ENCODE measurements at regions not wholly inside any gene's neighbourhood (a gene's known extent, or its start where the extent isn't known, plus 50 kb on each side); places are given as distances from the start of the nearest gene placed in this dataset.

DNA sequence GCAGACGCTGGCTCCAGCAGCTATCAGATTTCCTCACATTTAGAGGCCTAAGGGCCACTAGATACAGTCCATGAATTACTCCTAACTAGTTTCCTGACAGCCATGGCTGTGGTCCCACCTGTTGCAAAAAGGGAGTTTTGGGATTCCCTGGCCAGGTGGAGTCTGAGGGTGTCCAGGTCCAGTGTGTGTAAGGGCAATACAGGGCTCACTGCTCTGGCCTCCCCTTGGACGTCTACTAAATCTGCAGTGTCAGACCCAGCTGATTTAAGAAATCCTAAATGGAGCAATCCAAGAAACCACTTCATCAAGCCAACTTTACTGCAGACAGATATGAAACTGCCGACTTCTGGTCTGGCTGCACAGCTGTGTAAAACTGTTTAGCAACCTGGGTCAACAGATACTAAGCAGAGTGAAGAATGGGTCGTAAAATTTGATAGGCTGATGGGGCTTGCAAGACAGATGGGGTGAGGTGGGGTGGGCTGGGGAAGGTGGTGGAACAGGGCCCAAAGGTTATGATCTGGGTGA, 116.4 kb downstream of the GADD45G start:
- in situ Hi-C loops (cut with HindIII; ENCODE audit: low sequenced_read_pairs): no loop called here

DNA sequence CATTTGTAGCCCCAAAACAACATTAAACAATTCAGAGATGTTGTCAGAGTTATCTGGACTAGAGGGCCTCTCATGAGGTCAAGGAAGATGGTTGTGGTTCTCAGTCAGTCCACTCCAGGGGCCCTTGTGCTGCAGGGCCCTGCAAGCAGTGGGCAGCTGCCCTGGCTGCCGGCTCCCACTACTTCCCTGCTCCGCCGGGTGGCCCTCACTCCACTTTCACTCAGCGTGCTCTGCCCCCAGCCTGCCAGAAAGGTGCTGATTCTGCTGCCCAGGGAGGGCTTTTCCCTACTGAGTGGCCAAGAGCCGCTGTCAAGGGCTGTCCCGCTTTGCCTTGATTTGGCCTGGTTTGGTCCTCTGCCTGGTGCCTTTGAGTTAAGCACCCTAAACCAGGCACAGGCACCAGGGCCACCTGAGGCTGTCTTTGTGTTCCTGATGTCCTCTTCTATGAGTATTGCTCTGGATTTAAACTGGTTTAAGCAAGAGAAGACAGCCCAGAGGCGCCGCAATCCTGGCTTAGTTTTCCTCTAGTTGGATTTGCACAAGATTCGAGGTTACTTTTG, 117.2 kb downstream of the GADD45G start:
- in situ Hi-C loops (cut with HindIII; ENCODE audit: low sequenced_read_pairs): no loop called here

DNA sequence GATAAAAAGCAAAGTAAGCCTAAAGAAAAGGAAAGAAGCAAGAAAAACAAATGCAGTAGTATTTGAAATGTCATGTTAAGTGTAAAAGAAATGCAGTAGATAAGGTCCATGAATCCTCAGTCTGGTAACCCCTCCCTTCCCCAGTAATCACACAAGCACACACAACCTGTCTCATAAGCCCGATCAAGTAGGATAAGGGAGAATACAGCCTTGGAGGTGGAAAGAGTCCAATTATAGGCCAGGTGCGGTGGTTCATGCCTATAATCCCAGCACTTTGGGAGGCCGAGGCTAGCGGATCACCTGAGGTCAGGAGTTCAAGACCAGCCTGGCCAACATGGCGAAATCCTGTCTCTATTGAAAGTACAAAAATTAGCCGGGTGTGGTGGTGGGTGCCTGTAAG, 117.9 kb downstream of the GADD45G start:
- in situ Hi-C loops (cut with HindIII; ENCODE audit: low sequenced_read_pairs): no loop called here

DNA sequence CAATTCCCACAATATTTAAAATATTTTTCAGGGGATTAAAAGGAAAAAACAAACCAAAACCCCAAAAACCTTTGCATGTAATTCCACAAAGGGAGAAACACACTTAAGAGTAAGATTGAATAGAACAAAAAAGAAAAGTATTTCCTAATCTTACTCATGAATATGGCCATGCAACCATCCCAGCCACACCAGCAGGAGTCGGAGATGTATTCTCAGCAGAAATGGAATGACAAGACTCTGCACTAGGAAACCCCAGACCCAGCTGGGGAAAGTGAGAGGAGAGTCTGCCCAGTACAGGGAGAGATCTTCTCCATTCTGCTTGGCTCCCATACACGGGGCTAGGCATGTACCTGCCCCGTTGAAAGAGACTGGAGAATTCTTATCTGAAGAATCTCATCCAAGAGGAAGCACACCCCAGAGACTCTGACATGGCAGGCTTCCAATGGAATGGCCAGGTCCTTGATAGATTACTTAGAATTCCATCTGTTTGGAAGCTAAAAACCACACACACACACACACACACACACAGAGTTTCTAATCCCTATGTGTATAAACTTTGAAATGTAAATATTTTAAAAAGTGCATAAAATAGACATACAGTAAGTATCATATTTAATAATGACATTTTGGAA, 118.8 kb downstream of the GADD45G start:
- in situ Hi-C loops (cut with HindIII; ENCODE audit: low sequenced_read_pairs): no loop called here

DNA sequence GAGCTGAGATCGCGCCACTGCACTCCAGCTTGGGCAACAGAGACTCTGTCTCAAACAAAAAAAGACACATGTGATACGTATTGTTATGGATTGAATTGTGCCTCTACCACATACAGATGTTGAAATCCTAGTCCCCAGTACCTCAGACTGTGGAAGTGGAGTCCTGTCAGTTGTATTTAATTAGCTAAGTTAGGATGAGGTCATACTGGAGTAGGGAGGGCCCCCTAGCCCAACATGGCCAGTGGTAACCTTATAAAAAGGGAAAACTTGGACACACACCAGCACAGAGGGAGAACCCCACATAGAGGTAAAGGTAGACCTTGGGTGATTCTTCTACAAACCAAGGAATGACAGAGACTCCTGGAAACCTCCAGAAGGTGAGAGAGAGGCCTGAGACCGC, 119.8 kb downstream of the GADD45G start:
- in situ Hi-C loops (cut with HindIII; ENCODE audit: low sequenced_read_pairs): no loop called here

DNA sequence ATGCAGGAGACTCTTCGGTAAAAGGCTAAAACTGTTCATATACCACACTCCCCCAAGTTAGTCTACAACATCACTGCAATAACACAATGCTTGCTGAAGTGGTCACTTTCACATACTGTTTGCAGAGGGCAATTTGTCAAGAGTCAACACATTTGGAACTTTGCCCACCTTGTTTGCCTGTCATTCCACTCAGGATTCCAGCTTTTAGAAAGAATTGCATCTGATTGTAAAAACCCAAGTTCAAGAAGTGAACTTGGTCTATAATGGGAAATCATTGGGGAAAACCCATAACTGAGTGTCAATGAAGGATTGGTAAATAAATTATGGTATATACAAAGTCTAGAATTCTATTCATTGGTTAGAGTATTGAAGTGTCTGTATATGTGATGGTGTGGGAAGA, 120.5 kb downstream of the GADD45G start:
- in situ Hi-C loops (cut with HindIII; ENCODE audit: low sequenced_read_pairs): no loop called here

DNA sequence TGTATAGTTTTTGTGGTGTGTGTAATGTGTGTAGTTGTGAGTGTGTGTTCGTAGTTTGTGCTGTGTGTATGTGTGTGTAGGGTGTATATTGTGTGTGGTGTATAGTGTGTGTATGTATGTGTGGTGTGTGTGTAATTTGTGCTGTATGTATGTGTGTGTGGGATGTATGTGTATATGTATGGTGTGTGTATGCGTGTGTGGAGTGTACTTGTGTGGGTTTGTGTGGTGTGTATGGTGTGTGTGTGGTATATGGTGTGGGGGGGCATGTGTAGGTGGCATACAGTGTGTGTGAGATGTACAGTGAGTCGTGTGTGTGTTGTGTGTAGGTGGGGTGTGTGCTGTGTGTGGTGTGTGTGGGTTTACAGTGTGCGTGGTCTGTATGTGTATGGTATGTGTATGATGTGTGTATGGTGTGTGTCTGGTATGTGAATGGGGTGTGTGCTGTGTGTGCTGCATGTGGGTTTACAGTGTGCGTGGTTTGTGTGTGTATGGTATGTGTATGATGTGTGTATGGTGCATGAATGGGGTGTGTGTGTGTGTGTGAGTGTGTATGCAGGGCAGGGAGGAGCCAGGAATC, 125.2 kb downstream of the GADD45G start:
- in situ Hi-C loops (cut with HindIII; ENCODE audit: low sequenced_read_pairs): no loop called here

DNA sequence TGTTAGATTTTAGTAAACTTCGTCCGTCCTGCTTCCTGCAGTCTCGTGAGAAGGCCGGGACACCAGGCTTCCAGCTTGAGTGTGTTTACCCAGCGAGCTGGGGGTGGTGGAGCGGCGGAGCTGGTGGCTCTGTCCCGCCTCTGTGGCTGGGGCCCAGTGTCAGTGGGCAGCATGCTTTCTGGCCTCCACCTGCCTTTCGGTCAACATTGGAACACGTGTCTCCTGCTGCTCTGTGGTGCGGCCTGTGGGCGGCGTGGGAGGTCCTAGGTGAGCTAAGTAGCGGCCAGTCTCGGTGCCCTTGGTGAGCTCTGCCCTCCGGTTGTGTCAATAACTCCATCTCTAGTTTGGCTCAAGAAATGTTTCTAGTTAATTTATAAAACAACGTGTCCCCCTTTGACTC, 125.9 kb downstream of the GADD45G start:
- in situ Hi-C loops (cut with HindIII; ENCODE audit: low sequenced_read_pairs): no loop called here

DNA sequence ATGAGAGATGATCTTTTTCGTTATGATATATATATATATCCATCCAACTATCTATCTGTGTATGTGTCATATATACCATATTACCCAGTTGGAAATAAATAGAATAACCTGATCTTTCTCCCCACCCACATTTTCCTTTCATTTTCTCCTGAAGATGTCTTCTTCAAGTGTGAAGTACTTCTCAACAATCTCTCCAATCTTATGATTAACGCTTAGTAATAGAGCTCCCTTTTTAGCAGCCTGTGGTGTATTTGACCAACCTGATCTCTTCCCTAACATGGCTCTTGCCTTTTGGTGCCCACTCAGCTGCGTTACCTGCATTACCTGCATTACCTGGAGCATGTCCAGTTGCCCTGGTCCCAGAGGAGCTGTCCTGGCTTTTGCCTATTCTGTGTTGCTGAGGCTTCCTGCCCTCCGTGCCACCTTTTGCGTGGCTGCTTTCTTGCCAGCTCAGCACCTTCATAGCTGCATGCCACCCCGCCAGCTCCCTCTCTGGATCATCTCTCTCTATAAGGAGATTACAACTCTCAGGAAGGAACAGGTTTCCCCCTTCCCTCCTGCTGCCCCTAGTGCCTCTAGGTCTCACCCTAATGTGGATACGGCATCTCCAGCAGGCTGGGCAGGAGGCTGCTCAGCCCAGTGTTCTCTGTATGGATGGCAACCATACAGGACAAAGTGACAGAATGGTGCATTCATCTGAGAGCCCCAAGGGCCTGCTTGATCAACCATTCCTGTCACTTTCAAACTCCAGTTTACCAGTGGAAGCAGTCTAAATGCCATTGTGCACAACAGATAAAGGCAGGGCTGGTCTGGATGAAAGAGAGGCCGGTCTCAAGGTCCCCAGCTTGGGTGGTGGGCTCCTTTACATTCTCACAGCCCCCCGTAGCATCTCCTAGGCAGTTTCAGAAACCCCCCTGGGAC, 126.7 kb downstream of the GADD45G start:
- in situ Hi-C loops (cut with HindIII; ENCODE audit: low sequenced_read_pairs): no loop called here

DNA sequence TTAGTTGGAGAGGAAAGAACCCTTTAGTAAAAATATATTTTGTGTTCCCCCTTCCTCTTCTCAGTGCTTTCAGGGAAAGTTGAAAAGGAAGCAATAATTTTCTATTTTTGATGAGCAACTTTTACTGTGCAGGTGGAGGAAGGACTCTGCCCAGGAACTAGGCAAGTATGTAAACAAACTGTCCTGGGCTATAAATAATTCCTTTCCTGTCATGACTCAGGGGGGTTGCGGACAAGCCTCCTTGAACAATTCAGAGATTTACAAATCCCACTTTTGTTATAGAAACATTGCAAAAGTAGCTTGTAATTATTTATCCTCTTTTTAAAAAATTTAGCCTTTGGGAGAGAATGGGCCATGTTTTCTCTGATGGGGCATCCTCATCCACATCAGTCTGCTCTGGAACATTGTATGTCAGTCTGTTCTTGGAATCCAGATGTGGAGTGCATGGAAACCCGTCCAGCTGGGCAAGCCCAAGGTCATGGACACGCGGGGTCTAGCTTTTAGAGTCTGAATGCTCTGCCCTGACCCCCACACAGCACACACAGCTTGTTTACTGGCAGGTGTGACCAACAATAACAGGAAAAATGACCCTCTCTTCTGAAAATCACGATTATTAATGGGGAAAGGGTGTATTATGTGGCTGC, 127.6 kb downstream of the GADD45G start:
- in situ Hi-C loops (cut with HindIII; ENCODE audit: low sequenced_read_pairs): no loop called here

DNA sequence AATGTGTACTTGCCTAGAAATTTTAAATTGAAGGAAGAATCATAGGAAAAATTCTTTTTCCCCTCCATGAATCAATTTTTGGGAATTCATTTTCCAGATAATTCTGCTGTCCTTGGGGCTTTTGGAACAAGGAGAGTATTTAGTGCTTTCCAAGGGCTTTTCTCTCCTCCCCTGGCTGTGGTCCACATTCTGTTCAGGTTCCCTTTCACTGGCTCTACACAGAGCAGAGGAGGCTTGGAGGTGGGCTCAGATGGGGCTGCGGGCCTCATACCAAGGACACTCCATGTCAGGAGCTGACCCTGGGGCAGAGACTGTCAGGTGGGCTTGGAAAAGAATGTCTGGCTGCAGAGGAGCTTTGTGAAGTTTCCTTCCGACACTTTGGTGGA, 128.1 kb downstream of the GADD45G start:
- in situ Hi-C loops (cut with HindIII; ENCODE audit: low sequenced_read_pairs): no loop called here

DNA sequence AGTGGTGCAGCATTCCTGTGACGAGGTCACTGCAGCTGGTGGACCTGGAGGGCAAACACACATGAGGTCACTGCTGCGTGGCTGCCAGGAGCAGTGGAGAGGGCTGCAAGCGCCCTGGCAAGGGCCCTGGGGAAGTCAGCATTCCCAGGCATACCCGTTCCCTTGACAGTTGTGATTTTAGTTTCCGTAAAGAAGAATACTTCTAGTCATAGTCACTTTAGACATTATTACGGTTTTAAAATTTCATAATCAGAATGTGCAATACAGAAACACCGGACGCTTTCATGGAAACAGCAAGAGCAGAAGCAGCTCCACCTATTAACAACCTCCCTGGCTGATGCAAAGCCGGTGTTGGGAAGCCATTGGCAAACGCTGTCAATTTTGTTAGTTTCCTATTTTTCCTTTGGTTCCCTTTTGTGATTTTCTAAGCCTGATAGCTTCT, 129.8 kb downstream of the GADD45G start:
- in situ Hi-C loops (cut with HindIII; ENCODE audit: low sequenced_read_pairs): no loop called here

DNA sequence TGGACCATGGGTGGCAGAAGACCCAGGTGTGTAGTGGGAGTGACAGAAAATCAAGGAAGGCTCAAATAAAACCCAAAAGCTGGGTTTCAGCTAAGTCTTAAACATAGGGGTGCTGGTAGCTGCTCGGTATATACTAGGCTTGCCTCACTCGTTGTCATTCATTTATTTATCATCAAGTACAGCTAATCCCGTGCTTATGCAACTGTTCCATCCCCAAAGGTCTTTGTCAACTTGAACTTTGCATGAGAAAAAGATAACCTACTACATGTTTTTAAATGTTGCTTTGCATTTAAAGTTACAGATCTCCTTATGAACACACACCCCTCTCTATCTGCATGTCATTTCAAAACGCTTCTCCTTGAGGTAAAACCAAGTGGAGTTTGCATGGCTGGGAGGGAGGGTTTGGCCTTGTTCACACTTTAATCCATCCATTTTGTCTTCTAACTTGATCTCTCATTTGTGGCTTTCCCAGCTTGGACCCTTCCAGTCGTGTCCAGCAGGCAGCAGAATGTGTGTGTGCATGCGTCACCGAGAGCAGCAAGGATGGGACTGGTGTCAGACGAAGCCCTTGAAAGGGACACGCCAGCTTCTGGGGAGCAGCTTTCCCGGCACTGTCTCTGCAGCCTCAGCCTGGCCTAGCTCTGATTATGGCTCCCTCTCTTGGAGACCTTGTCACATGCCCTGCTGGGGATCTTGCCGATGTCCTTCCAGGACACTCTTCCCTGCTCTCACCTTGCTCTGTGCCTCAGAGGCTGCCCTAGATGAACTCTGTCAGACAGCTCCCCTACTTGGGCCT, 133.5 kb downstream of the GADD45G start:
- in situ Hi-C loops (cut with HindIII; ENCODE audit: low sequenced_read_pairs): no loop called here

DNA sequence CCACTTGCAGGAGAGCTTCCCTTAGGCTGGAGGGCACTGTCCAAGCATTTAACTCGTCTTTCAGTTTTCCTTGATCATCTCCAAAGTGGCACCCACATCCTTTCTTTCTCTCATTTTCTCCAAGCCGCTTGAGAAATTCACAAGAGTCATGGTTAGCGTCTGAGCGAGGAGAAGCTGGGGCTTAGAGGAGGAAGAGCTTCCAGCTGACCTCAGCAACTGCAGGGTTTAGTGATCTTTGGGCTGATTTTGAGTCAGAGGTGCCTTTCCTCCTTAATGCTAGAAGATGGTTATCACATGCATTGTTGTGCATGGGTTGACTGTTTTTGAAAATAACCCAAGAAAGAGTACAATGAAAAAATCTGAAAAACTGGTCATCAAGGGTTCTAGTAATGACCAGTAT, 134.7 kb downstream of the GADD45G start:
- in situ Hi-C loops (cut with HindIII; ENCODE audit: low sequenced_read_pairs): no loop called here

DNA sequence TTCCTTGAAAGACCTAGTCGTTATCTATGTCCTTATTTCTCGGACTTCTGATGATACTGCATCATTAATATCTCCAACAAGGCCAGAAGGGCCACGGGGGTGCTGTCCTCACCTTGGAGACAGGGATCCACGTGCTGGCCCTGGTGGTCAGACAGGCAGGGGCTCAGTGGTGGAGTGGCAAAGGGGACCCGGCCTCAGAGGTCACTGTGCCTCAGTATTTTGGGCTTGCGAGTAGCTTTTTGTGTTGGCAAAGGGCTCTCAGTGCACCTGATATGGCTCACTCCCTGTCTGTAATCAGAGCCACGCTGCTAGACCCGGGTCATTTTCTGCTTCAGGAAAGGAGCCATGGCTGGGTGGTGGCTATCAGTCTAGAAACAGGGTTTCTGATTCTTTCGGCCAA, 135.1 kb downstream of the GADD45G start:
- in situ Hi-C loops (cut with HindIII; ENCODE audit: low sequenced_read_pairs): no loop called here

DNA sequence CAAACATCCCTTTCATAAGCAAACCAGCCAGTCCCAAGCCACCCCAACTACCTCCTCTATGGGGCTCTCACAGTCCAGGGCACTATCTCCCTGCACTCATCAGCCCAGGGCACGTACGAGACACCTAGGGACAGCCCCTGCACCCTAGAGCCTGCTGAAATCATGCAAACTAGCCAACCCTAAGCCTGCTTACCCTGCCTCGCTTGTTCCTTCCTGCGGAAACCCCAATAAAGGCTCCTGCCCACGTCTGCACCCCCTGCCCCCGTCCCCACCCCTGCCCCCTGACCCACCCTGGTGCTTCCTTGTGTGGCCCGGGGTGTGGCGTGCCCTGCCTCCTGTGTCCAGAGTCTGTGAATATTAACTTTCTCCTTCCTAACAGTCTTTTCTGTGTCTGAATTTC, 135.9 kb downstream of the GADD45G start:
- in situ Hi-C loops (cut with HindIII; ENCODE audit: low sequenced_read_pairs): no loop called here

DNA sequence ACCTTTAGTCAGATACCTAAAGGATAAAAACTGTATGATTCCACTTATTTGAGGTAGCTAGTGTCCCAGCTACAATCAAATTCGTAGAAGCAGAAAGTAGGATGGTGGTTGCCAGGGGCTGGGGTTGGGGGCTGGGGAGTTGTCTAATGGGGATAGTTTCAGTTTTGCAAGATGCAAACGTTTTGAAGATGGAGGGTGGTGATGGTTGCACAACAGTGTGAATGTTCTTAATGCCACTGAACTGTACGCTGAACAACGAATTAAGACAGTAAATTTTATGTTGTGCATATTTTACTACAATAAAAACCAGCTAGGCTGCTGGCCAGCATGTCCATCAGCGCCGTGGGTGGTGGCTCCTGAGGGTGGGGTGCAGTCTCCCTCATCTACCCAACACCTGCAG, 137.8 kb downstream of the GADD45G start:
- in situ Hi-C loops (cut with HindIII; ENCODE audit: low sequenced_read_pairs): no loop called here

DNA sequence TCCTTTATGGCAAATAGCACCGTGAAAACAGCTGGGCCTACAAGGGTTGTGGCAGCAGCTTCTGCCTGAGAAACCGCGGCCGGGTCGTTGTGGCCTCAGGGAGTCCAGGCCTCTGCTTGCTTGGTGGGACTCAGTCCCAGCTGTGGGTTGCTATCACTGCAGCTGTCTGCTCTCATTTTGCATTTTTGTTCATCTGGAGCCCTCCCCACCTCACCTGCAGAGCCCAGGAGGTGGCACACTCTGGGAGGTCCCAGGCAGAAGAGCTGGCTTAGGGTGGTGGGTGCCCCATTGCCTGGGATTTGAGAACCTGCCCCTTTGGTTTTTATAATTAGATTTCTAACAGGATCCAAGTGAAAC, 138.4 kb downstream of the GADD45G start:
- in situ Hi-C loops (cut with HindIII; ENCODE audit: low sequenced_read_pairs): no loop called here

DNA sequence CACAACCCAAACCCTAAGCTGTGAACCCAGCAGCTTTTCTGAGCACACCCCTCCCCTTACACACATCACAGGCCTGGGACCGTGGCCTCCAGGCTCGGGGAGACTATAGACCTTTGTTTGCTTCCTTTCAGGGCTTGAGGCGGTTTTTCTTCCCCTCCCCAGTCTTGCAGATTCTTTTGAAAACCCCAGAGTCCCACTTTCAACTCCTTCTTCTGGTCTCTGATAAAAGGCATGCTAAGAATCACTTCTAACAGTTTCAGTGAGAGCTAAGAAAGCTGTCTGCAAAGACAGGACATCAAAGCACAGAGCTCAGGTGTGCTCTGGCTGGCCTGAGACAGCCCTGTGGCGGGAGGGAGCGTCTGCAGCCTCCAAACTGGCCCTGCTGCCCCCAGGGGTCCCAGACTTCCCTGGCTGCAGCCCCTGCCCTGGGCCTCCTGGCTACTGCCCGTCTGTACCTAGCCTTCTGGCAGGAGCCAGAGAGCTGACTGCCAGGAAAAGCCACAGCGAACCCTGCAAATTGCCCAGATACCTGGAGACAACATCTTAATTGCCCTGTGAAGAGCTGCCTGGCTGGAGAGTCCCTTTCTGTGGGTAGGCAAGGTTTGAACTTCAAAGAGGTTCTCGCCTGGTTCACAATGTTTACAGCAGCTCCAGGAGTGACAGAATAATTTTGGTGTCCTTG, 138.9 kb downstream of the GADD45G start:
- in situ Hi-C loops (cut with HindIII; ENCODE audit: low sequenced_read_pairs): no loop called here

DNA sequence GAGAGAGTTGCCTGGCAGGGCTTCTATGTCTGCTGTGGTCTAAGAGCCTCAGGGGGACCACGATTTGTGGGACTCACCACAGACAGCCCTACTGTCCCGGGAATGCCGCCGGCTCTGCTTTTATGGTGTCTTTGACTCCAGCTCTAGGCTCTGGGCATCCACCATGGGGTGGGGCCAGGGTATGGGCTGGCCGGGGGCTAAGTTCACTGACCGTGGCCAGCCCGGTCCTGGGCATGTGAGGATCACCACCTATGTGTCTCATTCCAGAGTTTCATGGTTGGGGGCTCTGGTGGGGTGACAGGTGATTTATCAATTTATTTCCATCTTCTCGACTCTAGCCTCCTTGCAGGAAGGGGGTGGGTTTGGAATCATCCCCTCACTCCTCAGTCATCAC, 139.4 kb downstream of the GADD45G start:
- in situ Hi-C loops (cut with HindIII; ENCODE audit: low sequenced_read_pairs): no loop called here

Measured in DLD1 (cell line).